ENCODE measurements at regions not wholly inside any gene's neighbourhood (a gene's known extent, or its start where the extent isn't known, plus 50 kb on each side); places are given as distances from the start of the nearest gene placed in this dataset.
"Not testable (repeated sequence)": the region's sequence is repeated elsewhere in the genome, so short reads cannot be mapped to it uniquely, and the experiment has no call there.

GRCh38 chr5:158494541-158494940 is 605.2 kb downstream of the EBF1 start:
- H4K8ac ChIP-seq (ENCODE audit: low read length), result no peak overlapping the region
- WGBS, result 89% methylated on average over 1 of the region's 2 CpGs
- H3K9ac ChIP-seq (ENCODE audit: low read length), result no peak overlapping the region
- H2AK5ac ChIP-seq (ENCODE audit: low read length, severe bottlenecking), result no peak overlapping the region
- H2BK120ac ChIP-seq (ENCODE audit: low read depth, low read length), result no peak overlapping the region
- no peak overlapping the region for H3K18ac ChIP-seq (ENCODE audit: low read depth in 1 of 2, low read length in 2 of 2)
- no peaks in the 10 kb centered on the region for H3K79me1 ChIP-seq (replicated peaks; ENCODE audit: low read length, poor library complexity, severe bottlenecking)
- DNase-seq, result no peak
- no peak overlapping the region for H3K4ac ChIP-seq (ENCODE audit: low read depth in 1 of 2, low read length in 2 of 2)
- no peak overlapping the region for H3K14ac ChIP-seq (ENCODE audit: low read length in 2 of 2)
- no peak overlapping the region for H2BK5ac ChIP-seq (ENCODE audit: low read depth, low read length, poor library complexity, severe bottlenecking)
- no peak overlapping the region for H3K4me2 ChIP-seq (ENCODE audit: low read length, poor library complexity, severe bottlenecking)
- no peak overlapping the region for H3K23ac ChIP-seq (ENCODE audit: low read length in 2 of 2)
- no peaks in the 10 kb centered on the region for H3K27me3 ChIP-seq (ENCODE audit: control insufficient read depth in 1 of 2, insufficient read depth in 1 of 2, low read length in 2 of 2)
- no peak overlapping the region for H4K91ac ChIP-seq (ENCODE audit: low read length)
- H3K4me3 ChIP-seq (ENCODE audit: insufficient read depth in 1 of 2, low read depth in 1 of 2, low read length in 2 of 2), result no peak overlapping the region
- H2BK12ac ChIP-seq (ENCODE audit: low read length in 2 of 2), result no peak overlapping the region
- no peak overlapping the region for H2BK15ac ChIP-seq (ENCODE audit: low read depth, poor library complexity, severe bottlenecking)
- no peaks in the 10 kb centered on the region for H3K9me3 ChIP-seq (ENCODE audit: control insufficient read depth, low read length)
- no peaks in the 10 kb centered on the region for H3K36me3 ChIP-seq (ENCODE audit: control insufficient read depth in 1 of 2, insufficient read depth in 2 of 2, low read depth in 1 of 2, low read length in 2 of 2)
- peaks cover 2% of the 10 kb centered on the region for H3K4me1 ChIP-seq (ENCODE audit: control insufficient read depth, insufficient read depth, low read depth, low read length)
- no peak overlapping the region for H3K27ac ChIP-seq (ENCODE audit: low read length, poor library complexity, severe bottlenecking)
- no peak overlapping the region for H2AFZ ChIP-seq (ENCODE audit: low read depth, low read length)

- DNase-seq; H2BK15ac ChIP-seq (ENCODE audit: low read depth, poor library complexity, severe bottlenecking); H3K36me3 ChIP-seq (ENCODE audit: control insufficient read depth in 1 of 2, insufficient read depth in 2 of 2, low read depth in 1 of 2, low read length in 2 of 2); H3K4me1 ChIP-seq (ENCODE audit: control insufficient read depth, insufficient read depth, low read depth, low read length); H3K79me1 ChIP-seq (replicated peaks; ENCODE audit: low read length, poor library complexity, severe bottlenecking); H3K9me3 ChIP-seq (ENCODE audit: control insufficient read depth, low read length); H3K18ac ChIP-seq (ENCODE audit: low read depth in 1 of 2, low read length in 2 of 2); H3K23ac ChIP-seq (ENCODE audit: low read length in 2 of 2); H3K27me3 ChIP-seq (ENCODE audit: control insufficient read depth in 1 of 2, insufficient read depth in 1 of 2, low read length in 2 of 2); H3K9ac ChIP-seq (ENCODE audit: low read length); H3K27ac ChIP-seq (ENCODE audit: low read length, poor library complexity, severe bottlenecking); H2AFZ ChIP-seq (ENCODE audit: low read depth, low read length); H3K4ac ChIP-seq (ENCODE audit: low read depth in 1 of 2, low read length in 2 of 2); H4K91ac ChIP-seq (ENCODE audit: low read length); H2BK5ac ChIP-seq (ENCODE audit: low read depth, low read length, poor library complexity, severe bottlenecking); H4K8ac ChIP-seq (ENCODE audit: low read length); H2BK120ac ChIP-seq (ENCODE audit: low read depth, low read length); H2AK5ac ChIP-seq (ENCODE audit: low read length, severe bottlenecking); H3K4me2 ChIP-seq (ENCODE audit: low read length, poor library complexity, severe bottlenecking); H3K14ac ChIP-seq (ENCODE audit: low read length in 2 of 2); H2BK12ac ChIP-seq (ENCODE audit: low read length in 2 of 2); H3K4me3 ChIP-seq (ENCODE audit: insufficient read depth in 1 of 2, low read depth in 1 of 2, low read length in 2 of 2): not testable (repeated sequence)
- no CpG with 5 or more reads among the region's 2 CpGs for WGBS
These were observed 605.7 kb downstream of the EBF1 start for GRCh38 chr5:158494044-158494443.

GRCh38 chr5:158492841-158493242 is 606.9 kb downstream of the EBF1 start:
- Histone ChIP-seq H3K14ac (ENCODE audit: low read length in 2 of 2) (no peak overlapping the region), H4K91ac (ENCODE audit: low read length) (no peak overlapping the region), H3K27ac (ENCODE audit: low read length, poor library complexity, severe bottlenecking) (no peak overlapping the region), H3K79me1 (replicated peaks; ENCODE audit: low read length, poor library complexity, severe bottlenecking) (no peaks in the 10 kb centered on the region), H3K9me3 (ENCODE audit: control insufficient read depth, low read length) (no peaks in the 10 kb centered on the region), H3K4me1 (ENCODE audit: control insufficient read depth, insufficient read depth, low read depth, low read length) (peaks cover 2% of the 10 kb centered on the region), H3K4ac (ENCODE audit: low read depth in 1 of 2, low read length in 2 of 2) (no peak overlapping the region), H3K4me3 (ENCODE audit: insufficient read depth in 1 of 2, low read depth in 1 of 2, low read length in 2 of 2) (no peak overlapping the region), H2AFZ (ENCODE audit: low read depth, low read length) (no peak overlapping the region), H3K9ac (ENCODE audit: low read length) (no peak overlapping the region), H2BK15ac (ENCODE audit: low read depth, poor library complexity, severe bottlenecking) (no peak overlapping the region), H3K18ac (ENCODE audit: low read depth in 1 of 2, low read length in 2 of 2) (no peak overlapping the region), H2AK5ac (ENCODE audit: low read length, severe bottlenecking) (no peak overlapping the region), H3K36me3 (ENCODE audit: control insufficient read depth in 1 of 2, insufficient read depth in 2 of 2, low read depth in 1 of 2, low read length in 2 of 2) (no peaks in the 10 kb centered on the region), H2BK5ac (ENCODE audit: low read depth, low read length, poor library complexity, severe bottlenecking) (no peak overlapping the region), H2BK120ac (ENCODE audit: low read depth, low read length) (no peak overlapping the region), H4K8ac (ENCODE audit: low read length) (no peak overlapping the region), H3K23ac (ENCODE audit: low read length in 2 of 2) (no peak overlapping the region), H3K4me2 (ENCODE audit: low read length, poor library complexity, severe bottlenecking) (no peak overlapping the region), H3K27me3 (ENCODE audit: control insufficient read depth in 1 of 2, insufficient read depth in 1 of 2, low read length in 2 of 2) (no peaks in the 10 kb centered on the region), H2BK12ac (ENCODE audit: low read length in 2 of 2) (no peak overlapping the region)
- 25% methylated on average over 1 of the region's 3 CpGs for WGBS
- peak; percentile 33 for DNase-seq

GRCh38 chr5:158492136-158492535 is 607.6 kb downstream of the EBF1 start:
- H3K18ac ChIP-seq (ENCODE audit: low read depth in 1 of 2, low read length in 2 of 2), result no peak overlapping the region
- H3K4ac ChIP-seq (ENCODE audit: low read depth in 1 of 2, low read length in 2 of 2), result no peak overlapping the region
- H2AK5ac ChIP-seq (ENCODE audit: low read length, severe bottlenecking), result no peak overlapping the region
- no peak overlapping the region for H2BK12ac ChIP-seq (ENCODE audit: low read length in 2 of 2)
- no peak overlapping the region for H4K8ac ChIP-seq (ENCODE audit: low read length)
- no peaks in the 10 kb centered on the region for H3K9me3 ChIP-seq (ENCODE audit: control insufficient read depth, low read length)
- no peaks in the 10 kb centered on the region for H3K79me1 ChIP-seq (replicated peaks; ENCODE audit: low read length, poor library complexity, severe bottlenecking)
- H2BK5ac ChIP-seq (ENCODE audit: low read depth, low read length, poor library complexity, severe bottlenecking), result no peak overlapping the region
- no peaks in the 10 kb centered on the region for H3K36me3 ChIP-seq (ENCODE audit: control insufficient read depth in 1 of 2, insufficient read depth in 2 of 2, low read depth in 1 of 2, low read length in 2 of 2)
- no peak overlapping the region for H3K4me2 ChIP-seq (ENCODE audit: low read length, poor library complexity, severe bottlenecking)
- no peak for DNase-seq
- H3K9ac ChIP-seq (ENCODE audit: low read length), result no peak overlapping the region
- no peak overlapping the region for H4K91ac ChIP-seq (ENCODE audit: low read length)
- H3K27ac ChIP-seq (ENCODE audit: low read length, poor library complexity, severe bottlenecking), result no peak overlapping the region
- no peak overlapping the region for H2BK120ac ChIP-seq (ENCODE audit: low read depth, low read length)
- no peaks in the 10 kb centered on the region for H3K27me3 ChIP-seq (ENCODE audit: control insufficient read depth in 1 of 2, insufficient read depth in 1 of 2, low read length in 2 of 2)
- no peak overlapping the region for H2AFZ ChIP-seq (ENCODE audit: low read depth, low read length)
- no peak overlapping the region for H3K23ac ChIP-seq (ENCODE audit: low read length in 2 of 2)
- peaks cover 2% of the 10 kb centered on the region for H3K4me1 ChIP-seq (ENCODE audit: control insufficient read depth, insufficient read depth, low read depth, low read length)
- no peak overlapping the region for H3K14ac ChIP-seq (ENCODE audit: low read length in 2 of 2)
- no peak overlapping the region for H2BK15ac ChIP-seq (ENCODE audit: low read depth, poor library complexity, severe bottlenecking)
- no peak overlapping the region for H3K4me3 ChIP-seq (ENCODE audit: insufficient read depth in 1 of 2, low read depth in 1 of 2, low read length in 2 of 2)

Measured in mesenchymal stem cell (in vitro differentiated cells and primary cell).